ENCODE measurements at regions not wholly inside any gene's neighbourhood (a gene's known extent, or its start where the extent isn't known, plus 50 kb on each side); places are given as distances from the start of the nearest gene placed in this dataset.
"Not testable (repeated sequence)": the region's sequence is repeated elsewhere in the genome, so short reads cannot be mapped to it uniquely, and the experiment has no call there.

GRCh38 chr12:69136931-69137613, 102.3 kb upstream of the CPSF6 start:
- DNase-seq: no peak

- no peak for DNase-seq
Measured at GRCh38 chr12:69141074-69141473, 98.3 kb upstream of the CPSF6 start.

DNA sequence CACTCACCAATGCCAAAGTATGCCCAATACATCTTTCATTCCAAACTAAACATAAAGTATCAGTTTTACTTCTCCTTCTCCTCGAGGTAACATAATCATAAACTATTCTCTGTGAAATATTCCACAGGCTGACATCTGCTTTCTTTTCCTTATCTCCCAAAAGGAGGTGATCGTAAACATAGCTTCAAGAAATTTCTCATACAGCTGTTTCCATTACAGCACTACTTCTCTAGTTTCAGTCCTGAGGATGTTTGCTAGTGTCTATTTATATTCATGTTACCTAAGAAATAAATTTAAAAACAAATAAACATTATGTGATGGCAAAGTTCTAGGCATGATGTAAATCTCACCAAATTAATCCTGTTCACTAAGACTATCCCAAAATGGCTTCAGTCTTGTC, 90.1 kb upstream of the CPSF6 start:
- no peak for DNase-seq

- DNase-seq: no peak
Measured at GRCh38 chr12:69150083-69150795, 89.1 kb upstream of the CPSF6 start.

DNA sequence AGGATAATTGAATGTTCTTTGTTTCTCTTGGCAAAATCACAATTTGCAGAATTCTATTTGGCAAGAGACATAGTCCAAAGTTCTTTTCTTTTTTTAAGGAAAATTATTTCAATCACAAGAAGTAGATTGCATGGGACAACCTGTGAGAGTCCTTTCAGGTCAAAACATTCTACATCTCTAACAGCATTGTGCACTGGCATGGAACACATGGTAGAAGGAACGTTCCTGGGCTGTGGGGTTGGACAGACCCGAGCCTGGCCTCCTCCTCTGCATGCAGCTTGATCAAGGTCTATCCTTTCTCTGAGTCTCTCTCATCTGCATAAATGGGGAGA, 88.6 kb upstream of the CPSF6 start:
- DNase-seq: no peak

- no peak for DNase-seq
Measured at GRCh38 chr12:69151254-69151764, 88.1 kb upstream of the CPSF6 start.

DNA sequence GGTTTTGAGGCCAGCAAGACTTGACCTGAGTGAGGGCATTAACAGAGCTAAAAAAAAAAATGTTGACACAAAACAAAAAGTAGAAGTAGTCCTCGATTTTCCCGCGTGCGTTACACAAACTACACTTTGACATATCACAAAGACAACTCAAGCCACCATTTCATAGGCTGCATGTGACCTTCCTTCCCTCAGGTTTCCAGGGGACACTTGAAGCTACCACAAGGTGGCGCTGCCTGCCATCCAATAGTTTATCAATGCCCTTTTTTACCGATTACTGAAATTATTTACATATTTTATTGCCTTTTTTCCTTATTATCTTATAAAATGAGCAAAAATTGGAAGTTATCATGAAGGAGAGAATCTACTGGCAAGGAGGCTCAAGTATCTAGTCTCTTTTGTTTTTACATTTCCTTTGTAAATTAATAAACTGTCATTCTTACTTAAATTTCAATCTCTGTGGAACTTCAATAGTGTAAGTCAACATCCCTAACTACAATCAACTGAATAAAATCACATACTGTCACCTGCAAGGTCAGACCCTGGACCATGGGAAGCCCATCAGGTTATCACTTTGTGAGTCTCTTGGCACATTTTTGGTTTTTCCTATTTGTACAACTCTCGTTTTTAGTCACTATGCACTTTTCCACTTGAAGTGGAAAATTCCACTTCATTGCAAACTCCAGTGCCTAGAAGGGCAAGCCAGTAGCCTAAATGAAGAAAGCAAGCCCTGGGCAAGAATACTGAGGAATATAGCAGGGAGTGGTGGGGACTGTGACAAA, 84.6 kb upstream of the CPSF6 start:
- peak; percentile 29 to 66 for DNase-seq

- DNase-seq: peak; percentile 29 to 80
Measured at GRCh38 chr12:69157023-69157655, 82.2 kb upstream of the CPSF6 start.

DNA sequence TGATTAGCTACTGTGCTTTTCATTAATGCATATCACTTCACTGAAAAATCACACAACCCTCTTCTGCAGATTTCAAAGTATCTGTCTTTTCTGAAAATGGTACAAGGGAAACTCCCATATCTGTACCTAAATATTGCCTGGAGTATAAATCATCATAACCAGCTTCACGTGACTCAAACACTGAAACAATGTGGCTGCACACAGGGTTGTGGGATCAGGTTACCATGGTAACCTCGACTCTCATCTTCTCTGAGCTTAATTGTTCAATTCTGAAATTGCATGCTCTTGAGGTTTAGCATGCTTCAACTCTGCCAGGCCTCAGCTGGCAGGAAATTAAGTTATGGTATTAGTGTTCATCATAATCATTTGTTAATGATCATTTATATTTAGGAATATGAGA, 77.5 kb upstream of the CPSF6 start:
- DNase-seq: no peak

DNA sequence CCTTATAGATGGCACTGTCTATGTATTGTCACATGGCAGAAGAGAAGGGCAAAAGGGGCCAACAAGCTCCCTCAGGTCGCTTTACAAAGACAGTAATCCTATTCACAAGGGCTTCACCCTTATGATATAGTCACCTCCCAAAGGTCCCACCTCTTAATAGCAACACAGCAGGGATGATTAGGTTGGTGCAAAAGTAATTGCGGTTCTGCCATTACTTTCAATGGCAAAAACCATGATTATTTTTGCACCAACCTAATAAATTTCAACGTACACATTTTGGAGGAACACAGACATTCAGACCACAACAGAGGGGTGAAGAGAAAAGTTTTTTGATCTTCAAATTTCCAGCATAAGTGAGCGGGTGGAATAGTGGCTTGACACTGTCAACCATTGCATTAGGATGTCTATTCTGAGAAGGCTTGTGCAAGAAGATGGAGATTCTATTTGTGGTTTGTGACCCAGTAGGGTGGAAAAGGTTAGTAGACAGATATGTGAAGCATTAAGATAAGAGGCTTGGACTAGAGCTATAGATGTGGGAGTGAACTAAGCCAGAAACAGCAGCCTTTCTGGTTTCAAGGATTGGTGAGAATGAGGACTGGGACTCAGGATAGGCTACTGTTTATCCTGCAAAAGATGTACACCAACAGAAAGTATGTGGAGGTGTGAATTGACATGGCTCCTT, 75.5 kb upstream of the CPSF6 start:
- DNase-seq: no peak

- no peak for DNase-seq
Measured at GRCh38 chr12:69167648-69168165, 71.7 kb upstream of the CPSF6 start.

DNA sequence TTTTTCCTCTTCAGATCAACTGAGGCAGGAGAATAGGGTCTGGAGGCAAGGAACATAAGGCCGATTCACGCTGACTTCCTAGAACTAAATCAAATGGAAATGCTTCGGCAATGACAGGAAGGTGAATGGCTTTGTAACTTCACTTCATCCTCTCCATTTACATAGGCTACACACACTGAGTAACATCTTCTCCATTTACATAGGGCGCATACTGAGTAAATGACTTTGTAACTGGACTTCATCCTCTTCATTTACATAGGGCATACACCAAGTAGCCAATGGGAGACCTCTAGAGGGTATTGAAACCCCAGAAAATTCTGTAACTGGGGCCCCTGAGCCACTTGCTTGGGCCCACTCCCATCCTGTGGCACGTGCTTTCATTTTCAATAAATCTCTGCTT, 71.0 kb upstream of the CPSF6 start:
- DNase-seq: no peak

DNA sequence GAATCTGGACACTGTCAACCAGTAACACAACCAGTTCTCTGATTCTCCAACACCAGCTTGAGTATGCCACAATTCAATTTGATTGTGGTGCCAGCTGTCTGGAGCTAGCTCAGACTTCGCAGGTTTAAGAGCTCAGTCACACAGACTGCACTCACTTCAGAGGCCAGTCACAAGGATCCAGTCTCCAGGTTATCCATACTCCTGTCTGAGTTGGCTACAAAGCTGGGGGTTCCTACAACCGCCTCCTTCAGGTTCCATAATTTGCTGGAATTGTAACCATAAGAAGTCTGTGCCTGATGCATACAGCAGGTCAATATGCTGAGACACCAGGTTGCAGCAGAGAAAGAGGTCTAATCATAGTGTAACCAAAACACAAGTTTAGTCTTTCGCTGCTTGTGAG, 70.5 kb upstream of the CPSF6 start:
- no peak for DNase-seq

GRCh38 chr12:69170293-69170692, 69.1 kb upstream of the CPSF6 start:
- DNase-seq: no peak

GRCh38 chr12:69171881-69172280, 67.5 kb upstream of the CPSF6 start:
- DNase-seq: no peak

DNA sequence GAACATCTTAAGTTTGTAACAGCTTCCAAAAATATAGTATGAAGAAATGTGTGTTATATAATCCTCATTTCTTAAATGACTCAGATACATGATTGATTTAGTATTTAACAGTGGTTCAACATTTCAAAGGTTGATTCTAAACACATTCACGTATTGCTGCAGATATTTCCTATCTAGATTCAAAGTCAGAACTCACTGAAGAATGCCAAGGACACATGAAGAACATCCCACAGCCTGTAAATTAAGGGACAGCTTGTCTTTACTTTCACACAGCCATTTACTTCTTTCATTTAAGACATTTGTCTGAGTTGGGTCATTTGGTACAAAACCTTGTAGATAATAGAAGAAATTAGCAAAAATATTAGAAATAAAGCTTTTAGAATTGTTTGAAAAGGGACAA, 66.9 kb upstream of the CPSF6 start:
- no peak for DNase-seq

DNA sequence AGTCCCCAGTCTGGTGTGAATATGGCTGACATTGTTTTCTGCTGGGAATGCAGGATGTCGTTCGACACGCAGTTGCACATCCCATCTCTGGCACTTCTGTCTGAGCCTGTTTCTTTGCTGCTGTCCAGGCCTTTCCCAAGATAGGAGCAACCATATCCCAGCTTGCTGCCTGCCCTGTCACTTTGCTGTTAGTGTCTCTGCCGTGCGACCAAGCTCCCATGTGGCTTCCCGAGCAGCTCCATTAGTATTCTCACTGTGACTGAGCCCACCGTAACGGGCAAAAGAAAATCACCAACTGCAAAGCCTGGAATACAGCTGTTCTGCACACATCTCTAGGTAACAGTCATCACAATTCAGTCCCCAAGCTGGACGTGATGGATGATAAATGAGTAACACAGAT, 66.0 kb upstream of the CPSF6 start:
- DNase-seq: peak in 1 of 2 donors; percentile 2

DNA sequence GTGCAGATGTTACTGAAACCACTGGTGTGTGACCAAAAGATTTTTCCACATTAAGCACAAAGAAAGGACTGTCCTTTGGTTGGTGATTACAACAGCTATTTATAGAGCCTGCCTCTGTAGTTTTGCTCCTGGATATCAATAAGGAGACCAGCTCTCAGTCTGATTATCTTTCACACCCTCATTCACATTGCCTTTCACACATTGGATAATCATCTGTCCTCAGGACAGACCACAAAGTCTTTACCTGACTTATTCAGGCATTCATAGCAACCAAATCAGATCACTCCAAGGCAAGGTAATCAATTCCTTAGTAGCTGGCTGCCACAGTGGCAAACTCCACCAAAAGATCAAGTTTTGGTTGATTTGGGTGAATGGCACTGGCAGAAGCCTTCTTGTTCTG, 59.6 kb upstream of the CPSF6 start:
- no peak for DNase-seq

- DNase-seq: not testable (repeated sequence)
Measured at GRCh38 chr12:69187572-69187971, 51.8 kb upstream of the CPSF6 start.

- DNase-seq: no peak
Measured at GRCh38 chr12:69189378-69189978, 49.9 kb upstream of the CPSF6 start.
